HL-60 (cell line): ENCODE measurements at regions not wholly inside any gene's neighbourhood (a gene's known extent, or its start where the extent isn't known, plus 50 kb on each side); places are given as distances from the start of the nearest gene placed in this dataset.
A peak's percentile ranks its signal among the peaks of the same experiment; 100 is the strongest.

Experiments
- DNase-seq, 2 experiments: peaks; one replicate each; pipeline ENCODE4 v3.0.0-alpha.2; 2010 to 2020; ENCODE audit warnings: low read depth in 1 of 2, low spot score in 1 of 2
- H3K27ac ChIP-seq: fragments of 250-450 bp; sonication (Bioruptor Pico); replicated peaks from 2 replicates; pipeline ENCODE4 v1.5.1; 2020; ENCODE audit warnings: mild to moderate bottlenecking, moderate library complexity
- H3K27me3 ChIP-seq: fragments of 250-450 bp; sonication (Bioruptor Pico); 2 replicates; pipeline ENCODE4 v1.5.1; 2021; ENCODE audit warnings: mild to moderate bottlenecking, moderate library complexity; ENCODE audit not compliant: insufficient read depth, poor library complexity, severe bottlenecking
- H3K4me3 ChIP-seq: replicated peaks from 2 replicates; pipeline ENCODE4 v1.5.1; 2011; ENCODE audit warnings: mild to moderate bottlenecking, control low read depth, low read length; ENCODE audit not compliant: insufficient read depth
- CTCF ChIP-seq: IDR thresholded peaks from one replicate; pipeline ENCODE4 v1.5.1; 2011; ENCODE audit warnings: low read length, control low read depth, inconsistent platforms; ENCODE audit not compliant: insufficient read depth
- GABPA ChIP-seq: IDR thresholded peaks from 2 replicates; pipeline ENCODE4 v1.6.1; 2012; ENCODE audit warnings: low read depth
- POLR2AphosphoS5 ChIP-seq: IDR thresholded peaks from 2 replicates; pipeline ENCODE4 v1.6.1; 2012; ENCODE audit warnings: low read depth
- SPI1 ChIP-seq: IDR thresholded peaks from 2 replicates; pipeline ENCODE4 v1.6.1; 2012; ENCODE audit warnings: low read depth, mild to moderate bottlenecking, borderline replicate concordance
- TF ChIP-seq, protein P1 (sequence below): IDR thresholded peaks from 2 replicates; pipeline ENCODE4 v1.6.1; 2012; ENCODE audit warnings: low read depth; ENCODE audit not compliant: insufficient replicate concordance

GRCh38 chr4:80138551-80139538, 58.5 kb upstream of the PRDM8 start:
- TF ChIP-seq POLR2AphosphoS5 (peak; percentile 70), GABPA (no peak)
- Histone ChIP-seq H3K4me3 (no peak overlapping the region), H3K27ac (peak overlapping the region; percentile 44), H3K27me3 (no peaks in the 10 kb centered on the region)
- DNase-seq, result peak; percentile 44 to 64

- TF ChIP-seq POLR2AphosphoS5 (no peak), GABPA (no peak), CTCF (no peak), SPI1 (no peak)
- TF ChIP-seq, protein P1, sequence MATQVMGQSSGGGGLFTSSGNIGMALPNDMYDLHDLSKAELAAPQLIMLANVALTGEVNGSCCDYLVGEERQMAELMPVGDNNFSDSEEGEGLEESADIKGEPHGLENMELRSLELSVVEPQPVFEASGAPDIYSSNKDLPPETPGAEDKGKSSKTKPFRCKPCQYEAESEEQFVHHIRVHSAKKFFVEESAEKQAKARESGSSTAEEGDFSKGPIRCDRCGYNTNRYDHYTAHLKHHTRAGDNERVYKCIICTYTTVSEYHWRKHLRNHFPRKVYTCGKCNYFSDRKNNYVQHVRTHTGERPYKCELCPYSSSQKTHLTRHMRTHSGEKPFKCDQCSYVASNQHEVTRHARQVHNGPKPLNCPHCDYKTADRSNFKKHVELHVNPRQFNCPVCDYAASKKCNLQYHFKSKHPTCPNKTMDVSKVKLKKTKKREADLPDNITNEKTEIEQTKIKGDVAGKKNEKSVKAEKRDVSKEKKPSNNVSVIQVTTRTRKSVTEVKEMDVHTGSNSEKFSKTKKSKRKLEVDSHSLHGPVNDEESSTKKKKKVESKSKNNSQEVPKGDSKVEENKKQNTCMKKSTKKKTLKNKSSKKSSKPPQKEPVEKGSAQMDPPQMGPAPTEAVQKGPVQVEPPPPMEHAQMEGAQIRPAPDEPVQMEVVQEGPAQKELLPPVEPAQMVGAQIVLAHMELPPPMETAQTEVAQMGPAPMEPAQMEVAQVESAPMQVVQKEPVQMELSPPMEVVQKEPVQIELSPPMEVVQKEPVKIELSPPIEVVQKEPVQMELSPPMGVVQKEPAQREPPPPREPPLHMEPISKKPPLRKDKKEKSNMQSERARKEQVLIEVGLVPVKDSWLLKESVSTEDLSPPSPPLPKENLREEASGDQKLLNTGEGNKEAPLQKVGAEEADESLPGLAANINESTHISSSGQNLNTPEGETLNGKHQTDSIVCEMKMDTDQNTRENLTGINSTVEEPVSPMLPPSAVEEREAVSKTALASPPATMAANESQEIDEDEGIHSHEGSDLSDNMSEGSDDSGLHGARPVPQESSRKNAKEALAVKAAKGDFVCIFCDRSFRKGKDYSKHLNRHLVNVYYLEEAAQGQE, result no peak
- no peak for DNase-seq
- Histone ChIP-seq H3K27me3 (no peaks in the 10 kb centered on the region), H3K4me3 (no peak overlapping the region), H3K27ac (no peak overlapping the region; the same call in 1 of the 2 replicates)
Observed at GRCh38 chr4:80137631-80138030, 59.7 kb upstream of the PRDM8 start.

DNA sequence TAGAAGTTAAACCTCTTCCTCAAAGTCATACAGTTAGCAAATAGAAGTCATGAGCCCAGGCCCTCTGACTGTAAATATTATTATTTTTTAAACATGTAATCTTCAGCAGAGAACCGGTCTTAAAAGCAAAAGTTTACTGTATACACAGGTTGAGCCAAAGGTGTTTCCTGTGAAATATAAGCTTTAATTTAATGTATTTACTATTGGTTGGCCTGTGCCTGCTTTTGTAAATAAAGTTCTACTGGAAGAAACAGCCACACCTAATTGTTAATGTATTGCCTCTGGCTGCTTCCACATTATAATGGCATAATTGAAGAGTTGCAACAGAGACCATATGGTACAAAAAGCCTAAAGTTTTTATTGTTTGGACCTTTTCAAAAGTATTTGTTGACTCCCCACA, 61.0 kb upstream of the PRDM8 start:
- H3K4me3 ChIP-seq, result no peak overlapping the region
- no peaks in the 10 kb centered on the region for H3K27me3 ChIP-seq
- no peak for TF ChIP-seq CTCF
- no peak overlapping the region for H3K27ac ChIP-seq
- DNase-seq, result no peak

DNA sequence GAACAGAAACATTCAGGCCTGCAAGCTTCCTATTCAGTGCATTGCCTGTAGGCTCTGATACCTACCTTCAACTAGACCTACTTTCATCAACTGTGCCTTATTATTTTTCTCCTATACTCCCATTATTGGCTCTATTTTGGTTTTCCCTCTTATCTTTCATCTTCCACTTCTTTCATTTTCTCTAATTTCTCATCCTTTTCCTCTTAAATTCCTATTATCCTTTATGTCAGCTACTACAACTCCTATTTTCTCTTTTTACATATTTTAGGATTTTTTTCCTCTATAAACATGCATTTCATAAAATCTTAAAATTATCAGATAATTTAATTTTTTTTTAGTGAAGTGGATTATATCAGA, 61.6 kb upstream of the PRDM8 start:
- TF ChIP-seq, protein P1, result no peak
- TF ChIP-seq POLR2AphosphoS5 (no peak), SPI1 (no peak), GABPA (no peak), CTCF (no peak)
- Histone ChIP-seq H3K4me3 (no peak overlapping the region), H3K27me3 (no peaks in the 10 kb centered on the region), H3K27ac (no peak overlapping the region)
- no peak for DNase-seq
